ENCODE measurements at regions not wholly inside any gene's neighbourhood (a gene's known extent, or its start where the extent isn't known, plus 50 kb on each side); places are given as distances from the start of the nearest gene placed in this dataset.

- no peaks in the 10 kb centered on the region for H3K9me3 ChIP-seq (ENCODE audit: low read depth)
- no peaks in the 10 kb centered on the region for H3K27me3 ChIP-seq
- no peak for DNase-seq (ENCODE audit: low read depth in 1 of 2, low spot score in 1 of 2)
- no peak overlapping the region for H3K27ac ChIP-seq
- H3K4me1 ChIP-seq (ENCODE audit: low read depth) = no peaks in the 10 kb centered on the region
- no peak for TF ChIP-seq CTCF (IDR thresholded peaks at IDR 0.05; ENCODE audit: low read depth, low read length)
- no peaks in the 10 kb centered on the region for H3K36me3 ChIP-seq
- no peak overlapping the region for H3K4me3 ChIP-seq
These were observed 1311.9 kb downstream of the ROBO1 start for GRCh38 chr3:78455712-78456433.

DNA sequence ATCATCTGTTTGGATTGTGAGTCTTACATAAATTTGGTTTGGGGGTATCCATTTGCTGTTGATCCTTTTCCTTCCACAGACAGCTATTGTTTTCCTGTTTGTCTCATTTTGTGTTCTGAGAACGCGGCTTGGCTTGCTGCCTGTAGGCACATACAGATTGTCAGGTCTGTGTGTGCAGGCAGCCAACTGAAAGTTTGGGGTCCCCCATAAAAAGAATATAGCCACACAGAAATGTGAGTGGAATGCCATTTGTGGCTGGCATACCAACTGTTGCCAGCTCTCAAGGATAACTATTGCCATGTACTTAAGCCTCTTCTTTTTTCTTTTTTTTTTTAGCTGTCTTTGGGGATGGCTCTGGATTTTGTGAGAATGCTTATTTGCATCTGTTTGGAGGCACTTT lies 1308.0 kb downstream of the ROBO1 start:
- TF ChIP-seq CTCF (IDR thresholded peaks at IDR 0.05; ENCODE audit: low read depth, low read length) = no peak
- no peaks in the 10 kb centered on the region for H3K36me3 ChIP-seq
- H3K4me1 ChIP-seq (ENCODE audit: low read depth) = no peaks in the 10 kb centered on the region
- no peaks in the 10 kb centered on the region for H3K9me3 ChIP-seq (ENCODE audit: low read depth)
- H3K4me3 ChIP-seq = no peak overlapping the region
- no peaks in the 10 kb centered on the region for H3K27me3 ChIP-seq
- H3K27ac ChIP-seq = no peak overlapping the region
- DNase-seq (ENCODE audit: low read depth in 1 of 2, low spot score in 1 of 2) = no peak

GRCh38 chr3:78462021-78462420 lies 1305.8 kb downstream of the ROBO1 start:
- TF ChIP-seq CTCF (IDR thresholded peaks at IDR 0.05; ENCODE audit: low read depth, low read length) = no peak
- no peak for DNase-seq (ENCODE audit: low read depth in 1 of 2, low spot score in 1 of 2)
- H3K27me3 ChIP-seq = no peaks in the 10 kb centered on the region
- no peaks in the 10 kb centered on the region for H3K4me1 ChIP-seq (ENCODE audit: low read depth)
- no peak overlapping the region for H3K4me3 ChIP-seq
- H3K9me3 ChIP-seq (ENCODE audit: low read depth) = no peaks in the 10 kb centered on the region
- no peak overlapping the region for H3K27ac ChIP-seq
- H3K36me3 ChIP-seq = no peaks in the 10 kb centered on the region

- DNase-seq (ENCODE audit: low read depth in 1 of 2, low spot score in 1 of 2) = no peak
- Histone ChIP-seq H3K4me3 (no peak overlapping the region), H3K9me3 (ENCODE audit: low read depth) (no peaks in the 10 kb centered on the region), H3K36me3 (no peaks in the 10 kb centered on the region), H3K27me3 (no peaks in the 10 kb centered on the region), H3K4me1 (ENCODE audit: low read depth) (no peaks in the 10 kb centered on the region), H3K27ac (no peak overlapping the region)
- TF ChIP-seq CTCF (IDR thresholded peaks at IDR 0.05; ENCODE audit: low read depth, low read length) = no peak
These were observed 1291.7 kb downstream of the ROBO1 start for GRCh38 chr3:78476076-78476475.

DNA sequence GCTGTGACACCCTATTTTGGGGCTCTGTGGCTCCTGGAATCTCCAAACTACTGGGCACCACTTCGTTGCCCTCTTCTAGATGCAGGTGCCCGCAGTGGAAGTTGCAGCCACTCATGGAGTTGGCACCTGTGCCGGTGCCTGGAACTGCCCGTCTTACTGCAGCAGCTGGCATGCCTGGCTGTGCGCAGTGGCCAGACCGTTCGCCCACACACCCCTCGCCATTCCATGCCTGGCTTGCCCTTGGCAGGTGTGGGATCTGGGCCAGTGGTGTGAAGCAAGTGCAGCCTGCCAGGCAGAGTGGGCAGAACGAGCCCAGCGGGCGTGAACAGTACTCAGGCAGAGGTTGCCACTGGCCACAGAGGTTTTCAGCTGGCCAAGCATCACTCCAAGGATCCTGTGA lies 1286.7 kb downstream of the ROBO1 start:
- DNase-seq (ENCODE audit: low read depth in 1 of 2, low spot score in 1 of 2) = no peak
- Histone ChIP-seq H3K27ac (no peak overlapping the region), H3K36me3 (no peaks in the 10 kb centered on the region), H3K27me3 (no peaks in the 10 kb centered on the region), H3K4me1 (ENCODE audit: low read depth) (no peaks in the 10 kb centered on the region), H3K4me3 (no peak overlapping the region), H3K9me3 (ENCODE audit: low read depth) (no peaks in the 10 kb centered on the region)
- no peak for TF ChIP-seq CTCF (IDR thresholded peaks at IDR 0.05; ENCODE audit: low read depth, low read length)

Data from cardiac muscle cell (in vitro differentiated cells and primary cell).